ENCODE measurements at regions not wholly inside any gene's neighbourhood (a gene's known extent, or its start where the extent isn't known, plus 50 kb on each side); places are given as distances from the start of the nearest gene placed in this dataset.
"Not testable (repeated sequence)": the region's sequence is repeated elsewhere in the genome, so short reads cannot be mapped to it uniquely, and the experiment has no call there.

GRCh38 chr13:44131069-44131614 lies 242.5 kb upstream of the SERP2 start:
- no peak for DNase-seq

- no peak for DNase-seq
Observed at GRCh38 chr13:44132710-44133109, 240.9 kb upstream of the SERP2 start.

GRCh38 chr13:44133626-44134025 lies 240.0 kb upstream of the SERP2 start:
- DNase-seq = no peak

GRCh38 chr13:44135566-44135965 lies 238.1 kb upstream of the SERP2 start:
- DNase-seq = no peak

- DNase-seq = no peak
Observed at GRCh38 chr13:44136696-44137268, 236.8 kb upstream of the SERP2 start.

- no peak for DNase-seq
Observed at GRCh38 chr13:44137466-44137865, 236.2 kb upstream of the SERP2 start.

GRCh38 chr13:44140146-44140545 lies 233.5 kb upstream of the SERP2 start:
- DNase-seq = peak; percentile 93 to 95

- DNase-seq = peak in 1 of 2 experiments; percentile 28
Observed at GRCh38 chr13:44140888-44141724, 232.5 kb upstream of the SERP2 start.

- peak; percentile 87 to 97 for DNase-seq
Observed at GRCh38 chr13:44141725-44142539, 231.7 kb upstream of the SERP2 start.

GRCh38 chr13:44142540-44142867 lies 231.1 kb upstream of the SERP2 start:
- DNase-seq = peak in 1 of 2 experiments; percentile 45

- DNase-seq = no peak
Observed at GRCh38 chr13:44142941-44143665, 230.5 kb upstream of the SERP2 start.

- no peak for DNase-seq
Observed at GRCh38 chr13:44146138-44146537, 227.5 kb upstream of the SERP2 start.

GRCh38 chr13:44147233-44147632 lies 226.4 kb upstream of the SERP2 start:
- DNase-seq = no peak

GRCh38 chr13:44147648-44148047 lies 226.0 kb upstream of the SERP2 start:
- DNase-seq = no peak

- DNase-seq = no peak
Observed at GRCh38 chr13:44148159-44148914, 225.3 kb upstream of the SERP2 start.

GRCh38 chr13:44149231-44149630 lies 224.4 kb upstream of the SERP2 start:
- not testable (repeated sequence) for DNase-seq

GRCh38 chr13:44149821-44150220 lies 223.8 kb upstream of the SERP2 start:
- no peak for DNase-seq

GRCh38 chr13:44151474-44151873 lies 222.2 kb upstream of the SERP2 start:
- no peak for DNase-seq

- DNase-seq = no peak
Observed at GRCh38 chr13:44153496-44153895, 220.1 kb upstream of the SERP2 start.

- peak; percentile 79 to 89 for DNase-seq
Observed at GRCh38 chr13:44155422-44156293, 218.0 kb upstream of the SERP2 start.

- no peak for DNase-seq
Observed at GRCh38 chr13:44156294-44156658, 217.3 kb upstream of the SERP2 start.

All from NCI-H526 (cell line).